Loucy (cell line): ENCODE measurements at regions not wholly inside any gene's neighbourhood (a gene's known extent, or its start where the extent isn't known, plus 50 kb on each side); places are given as distances from the start of the nearest gene placed in this dataset.

Experiments
- CTCF ChIP-seq: fragments of 200-600 bp; sonication (generic); conservative IDR thresholded peaks from 2 replicates; pipeline ENCODE4 v1.5.1; 2014; ENCODE audit warnings: mild to moderate bottlenecking, antibody characterized with exemption, low read length
- EZH2phosphoT487 ChIP-seq: fragments of 200-600 bp; IDR thresholded peaks from 2 replicates; pipeline ENCODE4 v1.6.1; 2018; ENCODE audit warnings: antibody characterized with exemption, mild to moderate bottlenecking, moderate library complexity, borderline replicate concordance

GRCh38 chr7:110090110-110090820 is 1000.7 kb upstream of the LRRN3 start:
- TF ChIP-seq CTCF (peak; percentile 59), EZH2phosphoT487 (no peak)
